Neuronal stem cell (in vitro differentiated cells): ENCODE measurements at regions not wholly inside any gene's neighbourhood (a gene's known extent, or its start where the extent isn't known, plus 50 kb on each side); places are given as distances from the start of the nearest gene placed in this dataset.

ENCODE experiments used
- DNase-seq: peaks from one replicate; pipeline ENCODE4 v3.0.0-alpha.2; 2013; ENCODE audit warnings: low spot score
- H2AFZ ChIP-seq: one replicate; pipeline ENCODE4 v1.6.1; 2013; ENCODE audit warnings: mild to moderate bottlenecking, low read length, inconsistent platforms
- H2AK5ac ChIP-seq: 2 replicates; pipeline ENCODE4 v1.6.1; 2013; ENCODE audit warnings: low read depth, mild to moderate bottlenecking, inconsistent platforms, low read length, moderate library complexity, mixed read lengths
- H2BK120ac ChIP-seq: 2 replicates; pipeline ENCODE4 v1.6.1; 2013; ENCODE audit warnings: low read depth, mild to moderate bottlenecking, inconsistent platforms, low read length, moderate library complexity, mixed read lengths
- H2BK12ac ChIP-seq: one replicate; pipeline ENCODE4 v1.6.1; 2013; ENCODE audit warnings: low read length, inconsistent platforms
- H2BK15ac ChIP-seq: 2 replicates; pipeline ENCODE4 v1.6.1; 2013; ENCODE audit warnings: mild to moderate bottlenecking, low read length, inconsistent platforms, mixed read lengths
- H2BK5ac ChIP-seq: one replicate; pipeline ENCODE4 v1.6.1; 2013; ENCODE audit warnings: inconsistent platforms, mild to moderate bottlenecking, low read length, moderate library complexity
- H3K14ac ChIP-seq: one replicate; pipeline ENCODE4 v1.6.1; 2013; ENCODE audit warnings: low read length, inconsistent platforms
- H3K18ac ChIP-seq: 2 replicates; pipeline ENCODE4 v1.6.1; 2013; ENCODE audit warnings: low read length, inconsistent platforms
- H3K23ac ChIP-seq: 2 replicates; pipeline ENCODE4 v1.6.1; 2013; ENCODE audit warnings: low read depth, mild to moderate bottlenecking, mixed read lengths, low read length, inconsistent platforms; ENCODE audit not compliant: poor library complexity
- H3K27ac ChIP-seq: replicated peaks from 3 replicates; pipeline ENCODE4 v1.5.1; 2013; ENCODE audit warnings: low read length, inconsistent platforms
- H3K27me3 ChIP-seq, 3 experiments: 2 replicates each; pipeline ENCODE4 v1.6.1; 2013; ENCODE audit warnings: low read length in 3 of 3, mild to moderate bottlenecking in 2 of 3, inconsistent platforms in 1 of 3, low read depth in 1 of 3, mixed read lengths in 1 of 3, moderate library complexity in 1 of 3; ENCODE audit not compliant: control insufficient read depth in 3 of 3, insufficient read depth in 3 of 3
- H3K36me3 ChIP-seq, 2 donors: replicated peaks in 1 of 2; 2 replicates each; pipeline ENCODE4 v1.6.1; 2013; ENCODE audit warnings: low read length in 2 of 2; ENCODE audit not compliant: control insufficient read depth in 2 of 2, insufficient read depth in 2 of 2
- H3K4ac ChIP-seq: 2 replicates; pipeline ENCODE4 v1.6.1; 2013; ENCODE audit warnings: inconsistent platforms, mild to moderate bottlenecking, low read length, moderate library complexity
- H3K4me1 ChIP-seq, 2 donors: 1 replicate in 1 of 2; 2 replicates in 1 of 2; pipeline ENCODE4 v1.6.1; 2013; ENCODE audit warnings: low read length in 2 of 2, low read depth in 1 of 2; ENCODE audit not compliant: control insufficient read depth in 2 of 2, insufficient read depth in 1 of 2
- H3K4me2 ChIP-seq: one replicate; pipeline ENCODE4 v1.6.1; 2013; ENCODE audit warnings: mild to moderate bottlenecking, low read length, inconsistent platforms; ENCODE audit not compliant: insufficient read depth, poor library complexity, severe bottlenecking
- H3K4me3 ChIP-seq, 2 donors: 2 replicates each; pipeline ENCODE4 v1.5.1; 2013; ENCODE audit warnings: low read length in 2 of 2, mild to moderate bottlenecking in 2 of 2, inconsistent platforms in 1 of 2, moderate library complexity in 1 of 2
- H3K79me1 ChIP-seq: one replicate; pipeline ENCODE4 v1.6.1; 2013; ENCODE audit warnings: low read depth, mild to moderate bottlenecking, inconsistent platforms, low read length, moderate library complexity
- H3K9ac ChIP-seq: one replicate; pipeline ENCODE4 v1.6.1; 2013; ENCODE audit warnings: mild to moderate bottlenecking, low read depth, low read length, inconsistent platforms; ENCODE audit not compliant: poor library complexity
- H3K9me3 ChIP-seq, 2 donors: replicated peaks in 1 of 2; 2 replicates each; pipeline versions ENCODE3 to v1.6.1; 2013; ENCODE audit warnings: low read length in 2 of 2, mild to moderate bottlenecking in 2 of 2, inconsistent platforms in 1 of 2, low read depth in 1 of 2, mixed read lengths in 1 of 2, moderate library complexity in 1 of 2; ENCODE audit not compliant: control insufficient read depth in 2 of 2, insufficient read depth in 1 of 2
- H4K8ac ChIP-seq: one replicate; pipeline ENCODE4 v1.6.1; 2013; ENCODE audit warnings: low read depth, mild to moderate bottlenecking, inconsistent platforms, low read length, moderate library complexity
- H4K91ac ChIP-seq: one replicate; pipeline ENCODE4 v1.6.1; 2013; ENCODE audit warnings: low read length, low read depth, mild to moderate bottlenecking, inconsistent platforms; ENCODE audit not compliant: poor library complexity
- WGBS, 2 donors: extraction: QIAGEN DNeasy Blood & Tissue Kit; methylation state at CpG; one replicate each; pipeline ENCODE4 v1.1.7; 2013; ENCODE audit warnings: missing lambda C conversion rate in 2 of 2, mixed read lengths in 1 of 2; ENCODE audit not compliant: insufficient read length in 2 of 2, insufficient replicate concordance in 1 of 2; ENCODE audit errors: extremely low coverage in 2 of 2; 5-methylcytosine and 5-hydroxymethylcytosine counted together

- no CpG with 5 or more reads among the region's 10 CpGs for WGBS, 2 donors
Observed at GRCh38 chr9:134546746-134547145, 94.9 kb upstream of the COL5A1 start.

GRCh38 chr9:134547161-134548100 is 94.2 kb upstream of the COL5A1 start:
- Histone ChIP-seq H3K14ac (no peak overlapping the region), H3K23ac (peak overlapping the region; percentile 25), H3K27me3 (peaks cover 0 to 4% (median 0%) of the 10 kb centered on the region in 3 experiments), H3K27ac (no peak overlapping the region), H3K4ac (no peak overlapping the region), H2BK5ac (peak overlapping the region; percentile 85), H2BK120ac (peak overlapping the region; percentile 56), H3K4me2 (no peak overlapping the region), H3K36me3 (no peaks in the 10 kb centered on the region), H3K4me3 (no peak overlapping the region), H2AFZ (no peak overlapping the region), H4K8ac (no peak overlapping the region), H3K4me1 (peaks cover 8 to 23% of the 10 kb centered on the region in 2 donors), H2BK15ac (peak overlapping the region; percentile 88), H3K9ac (no peak overlapping the region), H3K18ac (peak overlapping the region; percentile 67), H2AK5ac (peak overlapping the region; percentile 91), H3K79me1 (peaks cover 1% of the 10 kb centered on the region), H3K9me3 (no peaks in the 10 kb centered on the region), H2BK12ac (peak overlapping the region; percentile 97), H4K91ac (no peak overlapping the region)
- WGBS, 2 donors = no CpG with 5 or more reads among the region's 36 CpGs
- DNase-seq = no peak

More at GRCh38 chr9:134546746-134547145, 94.9 kb upstream of the COL5A1 start:
- H3K4me1 ChIP-seq = peaks cover 8 to 23% of the 10 kb centered on the region in 2 donors
- no peak overlapping the region for H4K91ac ChIP-seq
- no peak overlapping the region for H3K4me3 ChIP-seq
- no peak overlapping the region for H3K23ac ChIP-seq
- no peak overlapping the region for H3K14ac ChIP-seq
- H2AK5ac ChIP-seq = peak overlapping the region; percentile 91
- peaks cover 0 to 4% (median 0%) of the 10 kb centered on the region in 3 experiments for H3K27me3 ChIP-seq
- H3K4me2 ChIP-seq = no peak overlapping the region
- peak overlapping the region; percentile 35 for H3K9ac ChIP-seq
- H2BK120ac ChIP-seq = no peak overlapping the region
- H3K36me3 ChIP-seq = no peaks in the 10 kb centered on the region
- no peaks in the 10 kb centered on the region for H3K9me3 ChIP-seq
- peak overlapping the region; percentile 98 for H2BK12ac ChIP-seq
- H3K18ac ChIP-seq = peak overlapping the region; percentile 65
- peaks cover 1% of the 10 kb centered on the region for H3K79me1 ChIP-seq
- no peak overlapping the region for H4K8ac ChIP-seq
- DNase-seq = no peak
- no peak overlapping the region for H2AFZ ChIP-seq
- H3K4ac ChIP-seq = no peak overlapping the region
- no peak overlapping the region for H3K27ac ChIP-seq
- H2BK15ac ChIP-seq = peak overlapping the region; percentile 88
- H2BK5ac ChIP-seq = peak overlapping the region; percentile 85

- H3K79me1 ChIP-seq = peaks cover 1% of the 10 kb centered on the region
- H2AK5ac ChIP-seq = no peak overlapping the region
- H3K4me3 ChIP-seq = no peak overlapping the region
- no peaks in the 10 kb centered on the region for H3K9me3 ChIP-seq
- no CpG with 5 or more reads among the region's 8 CpGs for WGBS, 2 donors
- no peak for DNase-seq
- no peak overlapping the region for H4K91ac ChIP-seq
- H3K18ac ChIP-seq = peak overlapping the region; percentile 40
- no peak overlapping the region for H3K9ac ChIP-seq
- peak overlapping the region; percentile 85 for H2BK5ac ChIP-seq
- no peak overlapping the region for H2AFZ ChIP-seq
- peak overlapping the region; percentile 25 for H3K23ac ChIP-seq
- peak overlapping the region; percentile 88 for H2BK15ac ChIP-seq
- H3K4me2 ChIP-seq = no peak overlapping the region
- no peak overlapping the region for H4K8ac ChIP-seq
- H2BK120ac ChIP-seq = peak overlapping the region; percentile 56
- H3K27me3 ChIP-seq = peaks cover 0 to 4% (median 0%) of the 10 kb centered on the region in 3 experiments
- H3K14ac ChIP-seq = no peak overlapping the region
- H3K27ac ChIP-seq = no peak overlapping the region
- peak overlapping the region; percentile 14 for H2BK12ac ChIP-seq
- peaks cover 8 to 23% of the 10 kb centered on the region in 2 donors for H3K4me1 ChIP-seq
- no peak overlapping the region for H3K4ac ChIP-seq
- no peaks in the 10 kb centered on the region for H3K36me3 ChIP-seq
Observed at GRCh38 chr9:134548185-134548584, 93.4 kb upstream of the COL5A1 start.

- H3K36me3 ChIP-seq = no peaks in the 10 kb centered on the region
- H2AK5ac ChIP-seq = peak overlapping the region; percentile 81
- H4K8ac ChIP-seq = no peak overlapping the region
- H3K23ac ChIP-seq = no peak overlapping the region
- peak overlapping the region; percentile 37 for H3K9ac ChIP-seq
- H2BK12ac ChIP-seq = no peak overlapping the region
- peaks cover 0 to 4% (median 0%) of the 10 kb centered on the region in 3 experiments for H3K27me3 ChIP-seq
- H3K9me3 ChIP-seq = no peaks in the 10 kb centered on the region
- no peak overlapping the region for H2BK120ac ChIP-seq
- H4K91ac ChIP-seq = no peak overlapping the region
- H3K27ac ChIP-seq = no peak overlapping the region
- DNase-seq = no peak
- peaks cover 1% of the 10 kb centered on the region for H3K79me1 ChIP-seq
- WGBS, 2 donors = no CpG with 5 or more reads among the region's 17 CpGs
- peak overlapping the region; percentile 53 for H3K18ac ChIP-seq
- peak overlapping the region; percentile 60 for H2BK15ac ChIP-seq
- no peak overlapping the region for H2AFZ ChIP-seq
- no peak overlapping the region for H3K4ac ChIP-seq
- no peak overlapping the region for H3K4me3 ChIP-seq
- no peak overlapping the region for H3K4me2 ChIP-seq
- H3K4me1 ChIP-seq = peaks cover 8 to 20% of the 10 kb centered on the region in 2 donors
- peak overlapping the region; percentile 71 for H2BK5ac ChIP-seq
- H3K14ac ChIP-seq = no peak overlapping the region
Observed at GRCh38 chr9:134548618-134549017, 93.0 kb upstream of the COL5A1 start.
